ENCODE measurements at regions not wholly inside any gene's neighbourhood (a gene's known extent, or its start where the extent isn't known, plus 50 kb on each side); places are given as distances from the start of the nearest gene placed in this dataset.

DNA sequence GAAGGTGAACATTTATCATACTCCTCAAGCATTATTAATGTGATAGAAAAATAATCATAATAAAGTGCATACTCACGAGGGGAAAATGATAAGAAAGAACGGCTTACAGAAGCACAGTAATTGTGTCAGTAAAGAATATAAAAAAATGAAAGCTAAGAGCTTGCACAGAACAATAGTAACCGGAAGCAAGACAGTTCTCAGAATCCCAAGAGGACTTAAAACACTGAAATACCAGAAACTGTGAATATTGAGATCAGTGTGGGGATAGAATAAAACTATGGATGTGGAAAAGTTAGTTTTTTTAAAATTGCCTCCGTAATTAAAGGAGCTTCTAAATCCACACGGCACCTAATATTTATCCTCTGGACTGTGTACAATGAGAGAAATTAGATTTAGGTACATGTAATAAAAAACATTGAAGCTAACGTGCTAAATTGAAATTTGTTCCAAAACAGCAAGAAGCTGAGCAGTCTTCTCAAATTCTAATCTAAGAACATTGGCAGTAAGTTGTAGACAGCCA is 482.7 kb downstream of the SLITRK6 start:
- TF ChIP-seq EZH2phosphoT487 (IDR thresholded peaks at IDR 0.05; ENCODE audit: insufficient read depth, low read depth), result no peak
- TF ChIP-seq EZH2 (IDR thresholded peaks at IDR 0.05; ENCODE audit: insufficient read depth, poor library complexity, severe bottlenecking), result no peak
